ENCODE measurements at regions not wholly inside any gene's neighbourhood (a gene's known extent, or its start where the extent isn't known, plus 50 kb on each side); places are given as distances from the start of the nearest gene placed in this dataset.

DNA sequence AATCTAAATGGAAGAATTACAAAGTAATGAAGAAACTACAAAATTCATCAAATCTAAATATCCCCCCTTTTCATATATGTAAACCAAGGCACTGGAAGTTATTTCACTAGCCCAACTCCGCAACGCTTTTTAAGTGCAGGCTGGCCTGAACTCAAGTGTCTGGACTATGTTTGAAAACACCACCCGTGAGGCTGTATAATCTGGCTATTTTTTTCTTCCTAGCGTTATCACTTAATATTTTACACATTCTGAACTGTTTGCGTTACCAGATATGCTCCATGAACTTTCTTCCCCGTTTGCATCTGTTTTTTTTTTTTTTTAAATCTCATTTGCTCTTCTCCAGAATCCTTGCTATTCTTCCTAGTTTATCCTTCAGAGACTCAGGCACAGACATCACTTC, 619.5 kb upstream of the CBLB start:
- Histone ChIP-seq H3K27me3 (no peaks in the 10 kb centered on the region), H3K4me3 (no peak overlapping the region), H3K9me3 (no peaks in the 10 kb centered on the region), H3K4me1 (peaks cover 0 to 6% (median 0%) of the 10 kb centered on the region in 4 donors), H3K36me3 (no peaks in the 10 kb centered on the region), H3K27ac (replicated peaks in 1 of 4) (no peak overlapping the region)
- no peak for TF ChIP-seq POLR2AphosphoS5 (IDR thresholded peaks at IDR 0.05)
- TF ChIP-seq, protein P1, sequence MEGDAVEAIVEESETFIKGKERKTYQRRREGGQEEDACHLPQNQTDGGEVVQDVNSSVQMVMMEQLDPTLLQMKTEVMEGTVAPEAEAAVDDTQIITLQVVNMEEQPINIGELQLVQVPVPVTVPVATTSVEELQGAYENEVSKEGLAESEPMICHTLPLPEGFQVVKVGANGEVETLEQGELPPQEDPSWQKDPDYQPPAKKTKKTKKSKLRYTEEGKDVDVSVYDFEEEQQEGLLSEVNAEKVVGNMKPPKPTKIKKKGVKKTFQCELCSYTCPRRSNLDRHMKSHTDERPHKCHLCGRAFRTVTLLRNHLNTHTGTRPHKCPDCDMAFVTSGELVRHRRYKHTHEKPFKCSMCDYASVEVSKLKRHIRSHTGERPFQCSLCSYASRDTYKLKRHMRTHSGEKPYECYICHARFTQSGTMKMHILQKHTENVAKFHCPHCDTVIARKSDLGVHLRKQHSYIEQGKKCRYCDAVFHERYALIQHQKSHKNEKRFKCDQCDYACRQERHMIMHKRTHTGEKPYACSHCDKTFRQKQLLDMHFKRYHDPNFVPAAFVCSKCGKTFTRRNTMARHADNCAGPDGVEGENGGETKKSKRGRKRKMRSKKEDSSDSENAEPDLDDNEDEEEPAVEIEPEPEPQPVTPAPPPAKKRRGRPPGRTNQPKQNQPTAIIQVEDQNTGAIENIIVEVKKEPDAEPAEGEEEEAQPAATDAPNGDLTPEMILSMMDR (IDR thresholded peaks at IDR 0.05), result no peak
- TF ChIP-seq POLR2A (IDR thresholded peaks at IDR 0.05; ENCODE audit: low read depth), result no peak
- TF ChIP-seq EP300 (IDR thresholded peaks at IDR 0.05), result no peak
- WGBS, result 44% methylated on average over 6 of the region's 6 CpGs
- no peak for DNase-seq (ENCODE audit: extremely low spot score)
- intact Hi-C loops (cut with DNase I), result no loop called here

DNA sequence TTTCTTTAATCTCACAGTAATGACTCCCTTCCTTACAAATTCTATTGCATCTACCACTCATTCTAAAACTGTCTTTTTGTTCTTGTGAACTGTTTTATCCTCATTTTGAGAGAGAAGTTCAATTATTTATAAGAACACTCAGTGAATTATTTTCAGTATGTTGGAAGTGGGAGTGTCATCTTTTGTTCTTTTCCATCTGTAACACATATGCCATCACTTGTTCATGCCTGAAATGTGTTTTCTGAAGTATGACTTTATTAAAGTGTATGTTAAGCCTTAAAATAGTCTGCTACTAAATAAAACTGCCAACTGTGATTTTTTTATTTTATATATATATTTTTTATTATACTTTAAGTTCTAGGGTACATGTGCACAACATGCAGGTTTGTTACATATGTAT, 623.0 kb upstream of the CBLB start:
- peaks cover 0 to 6% (median 0%) of the 10 kb centered on the region in 4 donors for H3K4me1 ChIP-seq
- H3K27me3 ChIP-seq, result no peaks in the 10 kb centered on the region
- no peaks in the 10 kb centered on the region for H3K36me3 ChIP-seq
- DNase-seq (ENCODE audit: extremely low spot score), result no peak
- TF ChIP-seq POLR2A (IDR thresholded peaks at IDR 0.05; ENCODE audit: low read depth) (no peak), POLR2AphosphoS5 (IDR thresholded peaks at IDR 0.05) (no peak), EP300 (IDR thresholded peaks at IDR 0.05) (no peak)
- TF ChIP-seq, protein P1 (IDR thresholded peaks at IDR 0.05), result no peak
- H3K4me3 ChIP-seq, result no peak overlapping the region
- intact Hi-C loops (cut with DNase I), result no loop called here
- no peak overlapping the region for H3K27ac ChIP-seq (replicated peaks in 1 of 4)
- H3K9me3 ChIP-seq, result no peaks in the 10 kb centered on the region

DNA sequence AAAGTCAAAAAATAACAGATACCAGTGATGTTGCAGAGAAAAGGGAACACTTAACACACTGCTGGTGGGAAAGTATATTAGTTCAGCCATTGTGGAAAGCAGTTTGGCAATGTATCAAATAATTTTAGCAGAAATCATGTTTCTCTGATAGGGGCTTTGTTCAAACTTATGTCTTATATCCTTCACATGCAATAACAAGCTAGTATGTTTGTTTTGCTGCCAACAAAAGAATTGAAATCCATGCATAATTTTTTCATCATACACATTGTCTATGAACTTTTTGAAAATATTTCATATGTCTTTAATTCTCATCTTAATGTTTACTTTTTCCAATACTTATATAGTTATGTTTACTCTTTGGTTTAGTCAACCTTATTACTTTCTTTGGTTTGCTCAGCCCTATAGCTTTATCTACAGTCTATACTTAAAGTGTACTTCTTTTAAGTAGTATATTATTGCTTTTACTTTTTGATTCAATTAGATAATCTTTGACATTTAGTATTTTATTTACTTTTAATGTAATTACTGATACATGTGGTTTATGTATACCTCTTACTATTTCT, 639.6 kb upstream of the CBLB start:
- DNase-seq (ENCODE audit: extremely low spot score), result no peak
- TF ChIP-seq EP300 (IDR thresholded peaks at IDR 0.05) (no peak), POLR2AphosphoS5 (IDR thresholded peaks at IDR 0.05) (no peak), POLR2A (IDR thresholded peaks at IDR 0.05; ENCODE audit: low read depth) (no peak)
- TF ChIP-seq, protein P1 (IDR thresholded peaks at IDR 0.05), result no peak
- Histone ChIP-seq H3K4me1 (no peaks in the 10 kb centered on the region), H3K27ac (replicated peaks in 1 of 4) (no peak overlapping the region), H3K9me3 (peaks cover 0 to 7% (median 0%) of the 10 kb centered on the region in 4 donors), H3K27me3 (no peaks in the 10 kb centered on the region), H3K4me3 (no peak overlapping the region), H3K36me3 (no peaks in the 10 kb centered on the region)
- intact Hi-C loops (cut with DNase I), result no loop called here

DNA sequence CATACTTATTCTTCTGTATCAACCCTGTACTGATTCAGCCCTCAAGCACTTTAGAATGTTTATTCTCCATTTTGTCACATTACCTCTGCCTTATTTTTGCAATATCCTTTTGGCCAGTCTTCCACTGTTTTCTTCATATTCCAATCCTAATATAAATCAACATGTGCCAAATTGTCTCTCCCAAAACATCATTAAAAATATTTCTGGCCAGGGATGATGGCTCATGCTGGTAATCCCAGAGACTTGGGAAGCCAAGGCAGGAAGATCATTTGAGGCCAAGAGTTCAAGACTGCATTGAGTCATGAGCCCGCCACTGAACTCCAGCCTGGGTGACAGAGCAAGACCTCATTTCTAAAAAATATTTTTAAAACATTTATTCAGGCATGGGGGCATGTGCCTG, 641.4 kb upstream of the CBLB start:
- WGBS, result 86% methylated on average over 1 of the region's 1 CpG
- Histone ChIP-seq H3K27ac (replicated peaks in 1 of 4) (no peak overlapping the region), H3K4me1 (no peaks in the 10 kb centered on the region), H3K9me3 (peaks cover 0 to 7% (median 0%) of the 10 kb centered on the region in 4 donors), H3K4me3 (no peak overlapping the region), H3K27me3 (no peaks in the 10 kb centered on the region), H3K36me3 (no peaks in the 10 kb centered on the region)
- TF ChIP-seq, protein P1 (IDR thresholded peaks at IDR 0.05), result no peak
- peak in 1 of 2 donors; percentile 30 for TF ChIP-seq POLR2AphosphoS5 (IDR thresholded peaks at IDR 0.05)
- no peak for DNase-seq (ENCODE audit: extremely low spot score)
- intact Hi-C loops (cut with DNase I), result no loop called here

DNA sequence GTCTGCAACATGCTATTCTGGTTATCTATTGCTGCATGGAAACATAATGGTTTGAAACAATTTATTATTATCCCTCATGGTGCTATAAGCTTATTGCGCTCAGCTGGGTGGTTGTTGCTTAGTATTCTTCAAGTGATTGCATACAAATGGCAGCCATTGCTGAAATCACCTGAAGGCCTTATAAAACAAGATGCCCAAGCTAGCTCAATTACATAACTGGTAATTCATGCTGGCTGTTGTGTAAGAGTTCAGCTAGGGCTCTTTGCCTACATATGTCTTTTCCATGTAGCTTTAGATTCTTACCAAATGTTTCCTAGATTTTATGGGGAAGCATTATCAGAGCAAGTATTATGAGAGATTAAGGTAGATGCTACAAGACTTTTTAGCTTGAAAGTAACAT, 644.0 kb upstream of the CBLB start:
- no peak overlapping the region for H3K27ac ChIP-seq (replicated peaks in 1 of 4)
- H3K9me3 ChIP-seq, result no peaks in the 10 kb centered on the region
- no peaks in the 10 kb centered on the region for H3K4me1 ChIP-seq
- no peak overlapping the region for H3K4me3 ChIP-seq
- TF ChIP-seq POLR2AphosphoS5 (IDR thresholded peaks at IDR 0.05), result no peak
- no peak for TF ChIP-seq EP300 (IDR thresholded peaks at IDR 0.05)
- no peak for TF ChIP-seq POLR2A (IDR thresholded peaks at IDR 0.05; ENCODE audit: low read depth)
- TF ChIP-seq, protein P1 (IDR thresholded peaks at IDR 0.05), result no peak
- DNase-seq (ENCODE audit: extremely low spot score), result no peak
- H3K36me3 ChIP-seq, result no peaks in the 10 kb centered on the region
- intact Hi-C loops (cut with DNase I), result no loop called here
- no peaks in the 10 kb centered on the region for H3K27me3 ChIP-seq
- 100% methylated on average over 1 of the region's 1 CpG for WGBS

Data from esophagus muscularis mucosa (tissue), 4 donors.